Activated naive CD4-positive, alpha-beta T cell treated with anti-CD3 and anti-CD28 coated beads, Interleukin-2, amount 10 ng/mL, durations not matched to agents 7 days and 5 days (primary cell): ENCODE measurements at regions not wholly inside any gene's neighbourhood (a gene's known extent, or its start where the extent isn't known, plus 50 kb on each side); places are given as distances from the start of the nearest gene placed in this dataset.

Source experiments
- CTCF ChIA-PET: fragments of 350-600 bp; sonication (Branson Sonifier 250); formaldehyde crosslinking; loops from one replicate; lab custom pipeline; 2021; ENCODE audit warnings: antibody characterized with exemption; lab: Charles Lee
- DNase-seq: peaks from one replicate; pipeline ENCODE4 v3.0.0-alpha.2; 2020
- H3K27ac Mint-ChIP-seq: one replicate; pipeline ENCODE4 v1.8.0; 2021; ENCODE audit warnings: mild to moderate bottlenecking, moderate library complexity, mixed read lengths
- H3K27me3 Mint-ChIP-seq: one replicate; pipeline ENCODE4 v1.8.0; 2021; ENCODE audit warnings: mild to moderate bottlenecking, mixed read lengths
- H3K36me3 Mint-ChIP-seq: one replicate; pipeline ENCODE4 v1.8.0; 2021; ENCODE audit warnings: mixed read lengths
- H3K4me1 Mint-ChIP-seq: one replicate; pipeline ENCODE4 v1.8.0; 2021; ENCODE audit warnings: mixed read lengths
- H3K4me3 Mint-ChIP-seq: one replicate; pipeline ENCODE4 v1.8.0; 2021; ENCODE audit warnings: mild to moderate bottlenecking, moderate library complexity, mixed read lengths
- H3K9me3 Mint-ChIP-seq: one replicate; pipeline ENCODE4 v1.8.0; 2021; ENCODE audit warnings: mixed read lengths

DNA sequence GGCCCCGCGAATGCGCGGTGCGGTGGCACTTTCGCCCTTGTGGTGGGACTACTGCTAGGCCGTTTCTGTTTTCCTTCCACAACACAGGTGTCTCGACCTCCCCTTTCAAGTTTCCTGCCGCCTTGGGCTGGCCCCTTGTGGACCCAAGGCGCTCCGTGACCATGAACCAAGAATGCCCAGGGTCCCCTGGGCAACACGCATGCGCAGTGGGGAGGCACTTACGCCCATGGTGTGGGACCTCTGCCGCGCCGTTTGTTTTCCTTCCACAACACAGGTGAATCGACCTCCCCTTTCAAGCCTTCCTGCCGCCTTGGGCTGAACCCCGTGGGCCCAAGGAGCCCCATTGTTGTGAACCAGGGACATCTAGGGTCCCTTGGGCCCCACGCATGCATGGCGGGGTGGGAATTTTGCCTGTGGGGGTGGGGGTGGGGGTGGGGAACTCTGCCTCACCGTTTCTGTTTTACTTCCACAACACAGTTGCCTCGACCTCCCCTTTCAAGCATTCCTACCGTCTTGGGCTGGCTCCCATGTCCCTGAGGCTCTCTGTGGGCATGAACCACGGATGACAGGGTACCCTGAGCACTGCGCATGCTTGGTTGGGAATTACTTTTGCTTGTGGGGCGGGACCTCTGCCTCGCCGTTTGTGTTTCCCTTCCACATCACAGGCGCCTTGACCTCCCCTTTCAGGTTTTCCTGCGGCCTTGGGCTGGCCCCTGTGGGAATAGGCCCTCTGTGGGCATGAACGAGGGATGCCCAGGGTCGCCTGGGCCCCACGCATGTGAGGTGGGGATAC, 355.1 kb downstream of the ALG10 start:
- no peak overlapping the region for H3K4me3 Mint-ChIP-seq
- no peaks in the 10 kb centered on the region for H3K4me1 Mint-ChIP-seq
- CTCF ChIA-PET, result no interaction called here
- no peaks in the 10 kb centered on the region for H3K27me3 Mint-ChIP-seq
- no peak for DNase-seq
- H3K9me3 Mint-ChIP-seq, result peaks cover 50% of the 10 kb centered on the region
- H3K27ac Mint-ChIP-seq, result no peak overlapping the region
- H3K36me3 Mint-ChIP-seq, result peaks cover 1% of the 10 kb centered on the region

DNA sequence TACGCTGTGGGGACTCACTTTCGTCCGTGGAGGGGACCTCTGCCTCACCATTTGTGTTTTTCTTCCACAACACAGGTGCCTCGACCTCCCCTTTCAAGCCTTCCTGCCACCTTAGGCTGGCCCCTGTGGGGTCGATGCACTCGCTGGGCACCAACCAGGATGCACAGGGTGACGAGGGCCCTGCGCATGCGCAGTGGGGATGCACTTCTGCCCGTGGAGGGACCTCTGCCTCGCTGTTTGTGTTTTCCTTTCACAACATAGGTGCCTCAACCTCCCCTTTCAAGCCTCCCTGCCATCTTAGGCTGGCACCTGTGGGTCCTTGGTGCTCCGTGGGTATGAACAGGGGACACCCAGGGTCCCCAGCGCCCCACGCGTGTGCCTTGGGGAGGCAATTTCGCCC, 356.8 kb downstream of the ALG10 start:
- Mint-ChIP-seq H3K27me3 (no peaks in the 10 kb centered on the region), H3K4me3 (no peak overlapping the region), H3K9me3 (peaks cover 45% of the 10 kb centered on the region), H3K27ac (no peak overlapping the region), H3K36me3 (peaks cover 1% of the 10 kb centered on the region), H3K4me1 (no peaks in the 10 kb centered on the region)
- no peak for DNase-seq
- CTCF ChIA-PET, result no interaction called here

DNA sequence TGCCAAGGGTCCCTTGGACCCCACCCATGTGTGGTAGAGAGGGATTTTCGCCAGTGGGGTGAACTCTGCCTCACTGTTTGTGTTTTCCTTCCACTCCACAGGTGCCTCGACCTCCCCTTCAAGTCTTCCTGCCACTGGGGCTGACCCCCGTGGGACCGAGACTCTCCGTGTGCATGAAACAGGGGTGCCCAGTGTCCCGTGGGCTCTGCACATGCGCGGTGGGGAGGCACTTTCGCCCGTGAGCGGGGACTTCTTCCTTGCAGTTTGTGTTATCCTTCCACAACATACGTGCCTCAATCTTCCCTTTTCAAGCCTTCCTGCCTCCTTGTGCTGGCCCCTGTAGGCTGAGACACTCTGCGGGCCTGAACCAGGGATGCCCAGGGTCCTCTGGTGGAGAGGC, 362.4 kb downstream of the ALG10 start:
- DNase-seq, result no peak
- Mint-ChIP-seq H3K4me1 (no peaks in the 10 kb centered on the region), H3K36me3 (peaks cover 1% of the 10 kb centered on the region), H3K4me3 (no peak overlapping the region), H3K9me3 (peaks cover 46% of the 10 kb centered on the region), H3K27ac (no peak overlapping the region), H3K27me3 (no peaks in the 10 kb centered on the region)
- CTCF ChIA-PET, result no interaction called here

DNA sequence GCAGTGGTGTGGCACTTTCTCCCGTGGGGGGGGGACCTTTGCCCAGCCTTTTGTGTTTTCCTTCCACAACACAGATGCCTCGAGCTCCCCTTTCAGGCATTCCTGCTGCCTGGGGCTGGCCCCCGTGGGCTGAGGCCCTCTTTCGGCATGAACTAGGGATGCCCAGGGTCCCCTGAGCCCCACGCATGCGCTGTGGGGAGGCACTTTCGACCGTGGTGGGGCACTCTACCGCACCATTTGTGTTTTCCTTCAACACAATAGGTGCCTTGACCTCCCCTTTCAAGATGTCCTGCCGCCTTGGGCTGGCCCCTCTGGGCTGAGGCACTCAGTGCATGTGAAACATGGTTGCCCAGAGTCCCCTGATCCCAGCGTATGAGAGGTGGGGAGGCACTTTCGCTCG, 363.7 kb downstream of the ALG10 start:
- no peak overlapping the region for H3K27ac Mint-ChIP-seq
- no peak for DNase-seq
- CTCF ChIA-PET, result no interaction called here

DNA sequence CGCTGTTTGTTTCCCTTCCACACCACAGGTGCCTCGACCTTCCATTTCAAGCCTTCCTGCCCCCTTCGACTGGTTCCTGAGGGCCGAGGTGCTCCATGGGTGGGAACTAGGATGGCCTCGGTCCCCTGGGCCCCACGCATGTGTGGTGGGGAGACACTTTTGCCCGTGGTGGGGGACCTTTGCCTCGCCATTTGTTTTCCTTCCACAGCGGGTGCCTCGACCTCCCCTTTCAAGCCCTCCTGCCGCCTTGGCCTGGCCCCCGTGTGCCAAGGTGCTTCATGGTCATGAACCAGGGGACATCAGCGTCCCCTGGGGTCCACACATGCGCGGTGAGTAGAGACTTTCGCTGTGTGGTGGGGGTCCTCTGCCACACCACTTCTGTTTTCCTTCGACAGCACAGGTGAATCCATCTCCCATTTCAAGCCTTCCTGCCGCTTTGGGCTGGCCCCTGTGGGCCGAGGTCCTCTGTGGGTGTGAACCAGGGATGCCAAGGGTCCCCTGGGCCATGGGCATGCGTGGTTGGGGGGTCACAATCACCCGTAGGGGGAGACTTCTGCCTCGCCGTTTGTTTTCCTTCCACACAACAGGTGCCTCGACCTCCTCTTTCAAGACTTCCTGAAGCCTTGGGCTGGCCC, 364.4 kb downstream of the ALG10 start:
- H3K36me3 Mint-ChIP-seq, result no peaks in the 10 kb centered on the region
- H3K9me3 Mint-ChIP-seq, result peaks cover 37% of the 10 kb centered on the region
- no peak for DNase-seq
- CTCF ChIA-PET, result no interaction called here
- no peak overlapping the region for H3K4me3 Mint-ChIP-seq
- H3K27ac Mint-ChIP-seq, result no peak overlapping the region
- no peaks in the 10 kb centered on the region for H3K27me3 Mint-ChIP-seq
- H3K4me1 Mint-ChIP-seq, result no peaks in the 10 kb centered on the region

More for the DNA sequence above, 363.7 kb downstream of the ALG10 start:
- Mint-ChIP-seq H3K27me3 (no peaks in the 10 kb centered on the region), H3K4me3 (no peak overlapping the region), H3K36me3 (no peaks in the 10 kb centered on the region), H3K4me1 (no peaks in the 10 kb centered on the region), H3K9me3 (peaks cover 42% of the 10 kb centered on the region)

DNA sequence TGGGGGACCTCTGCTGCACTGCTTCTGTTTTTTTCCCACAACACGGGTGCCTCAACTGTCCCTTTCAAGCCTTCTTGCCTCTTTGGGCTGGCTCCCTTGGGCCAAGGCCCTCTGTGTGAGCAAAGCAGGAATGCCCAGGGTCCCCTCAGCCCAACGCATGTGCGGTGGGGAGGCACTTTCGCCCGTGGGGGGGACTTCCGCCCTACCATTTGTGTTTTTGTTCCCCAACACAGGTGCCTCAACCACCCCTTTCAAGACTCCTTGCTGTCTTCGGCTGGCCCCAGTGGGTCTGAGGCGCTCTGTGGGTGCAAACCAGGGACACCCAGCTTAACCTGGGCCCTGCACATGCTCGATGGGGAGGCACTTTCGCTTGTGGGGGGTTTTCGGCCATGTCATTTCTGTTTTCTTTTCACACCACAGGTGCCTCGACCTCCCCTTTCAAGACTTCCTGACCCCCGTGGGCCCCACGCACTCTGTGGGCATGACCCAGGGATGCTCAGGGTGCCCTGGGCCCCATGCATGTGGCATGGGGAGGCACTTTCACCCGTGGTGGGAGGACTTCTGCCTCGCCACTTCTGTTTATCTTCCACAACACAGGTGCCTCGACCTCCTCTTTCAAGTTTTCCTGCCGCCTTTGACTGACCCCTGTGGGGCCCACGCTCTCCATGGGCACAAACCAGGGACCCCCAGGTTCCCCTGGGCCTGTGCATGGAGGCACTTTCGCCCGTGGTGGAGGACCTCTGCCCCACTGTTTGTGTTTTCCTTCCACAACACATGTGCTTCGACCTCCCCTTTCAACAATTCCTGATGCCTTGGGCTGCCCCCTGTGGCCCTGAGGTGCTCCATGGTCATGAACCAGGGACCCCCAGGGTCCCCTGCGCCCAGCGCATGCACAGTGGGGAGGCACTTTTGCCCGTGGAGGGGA, 365.7 kb downstream of the ALG10 start:
- CTCF ChIA-PET, result no interaction called here
- Mint-ChIP-seq H3K27ac (no peak overlapping the region), H3K9me3 (peaks cover 36% of the 10 kb centered on the region), H3K4me3 (no peak overlapping the region), H3K27me3 (no peaks in the 10 kb centered on the region), H3K36me3 (no peaks in the 10 kb centered on the region), H3K4me1 (no peaks in the 10 kb centered on the region)
- DNase-seq, result no peak

DNA sequence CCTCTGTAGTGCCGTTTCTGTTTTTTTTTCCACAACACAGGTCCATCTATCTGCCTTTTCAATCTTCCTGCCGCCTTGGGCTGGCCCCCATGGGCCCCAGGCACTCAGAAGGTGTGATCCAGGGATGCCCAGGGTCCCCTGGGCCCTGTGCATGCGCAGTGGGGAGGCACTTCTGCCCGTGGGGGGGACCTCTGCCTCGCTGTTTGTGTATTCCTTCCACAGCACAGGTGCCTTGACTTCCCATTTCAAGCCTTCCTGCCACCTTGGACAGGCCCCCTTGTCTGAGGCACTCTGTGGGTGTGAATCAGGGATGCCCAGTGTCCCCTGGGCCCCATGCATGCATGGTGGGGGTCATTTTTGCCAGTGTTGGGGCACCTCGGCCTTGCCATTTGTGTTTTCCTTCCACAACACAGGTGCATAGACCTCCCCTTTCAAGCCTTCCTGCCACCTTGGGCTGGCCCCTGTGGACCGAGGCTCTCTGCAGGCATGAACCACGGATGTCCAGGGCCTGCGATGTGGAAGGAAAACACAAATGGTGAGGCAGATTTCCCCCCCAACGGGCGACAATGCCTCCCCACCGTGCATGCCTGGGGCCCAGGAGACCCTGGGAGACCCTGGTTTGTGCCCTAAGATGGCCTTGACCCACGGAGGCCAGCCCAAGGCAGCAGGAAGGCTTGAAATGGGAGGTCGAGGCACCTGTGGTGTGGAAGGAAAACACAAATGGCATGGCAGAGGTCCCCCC, 366.5 kb downstream of the ALG10 start:
- Mint-ChIP-seq H3K27me3 (no peaks in the 10 kb centered on the region), H3K4me3 (no peak overlapping the region), H3K36me3 (no peaks in the 10 kb centered on the region), H3K27ac (no peak overlapping the region), H3K9me3 (peaks cover 37% of the 10 kb centered on the region), H3K4me1 (no peaks in the 10 kb centered on the region)
- CTCF ChIA-PET, result no interaction called here
- no peak for DNase-seq

DNA sequence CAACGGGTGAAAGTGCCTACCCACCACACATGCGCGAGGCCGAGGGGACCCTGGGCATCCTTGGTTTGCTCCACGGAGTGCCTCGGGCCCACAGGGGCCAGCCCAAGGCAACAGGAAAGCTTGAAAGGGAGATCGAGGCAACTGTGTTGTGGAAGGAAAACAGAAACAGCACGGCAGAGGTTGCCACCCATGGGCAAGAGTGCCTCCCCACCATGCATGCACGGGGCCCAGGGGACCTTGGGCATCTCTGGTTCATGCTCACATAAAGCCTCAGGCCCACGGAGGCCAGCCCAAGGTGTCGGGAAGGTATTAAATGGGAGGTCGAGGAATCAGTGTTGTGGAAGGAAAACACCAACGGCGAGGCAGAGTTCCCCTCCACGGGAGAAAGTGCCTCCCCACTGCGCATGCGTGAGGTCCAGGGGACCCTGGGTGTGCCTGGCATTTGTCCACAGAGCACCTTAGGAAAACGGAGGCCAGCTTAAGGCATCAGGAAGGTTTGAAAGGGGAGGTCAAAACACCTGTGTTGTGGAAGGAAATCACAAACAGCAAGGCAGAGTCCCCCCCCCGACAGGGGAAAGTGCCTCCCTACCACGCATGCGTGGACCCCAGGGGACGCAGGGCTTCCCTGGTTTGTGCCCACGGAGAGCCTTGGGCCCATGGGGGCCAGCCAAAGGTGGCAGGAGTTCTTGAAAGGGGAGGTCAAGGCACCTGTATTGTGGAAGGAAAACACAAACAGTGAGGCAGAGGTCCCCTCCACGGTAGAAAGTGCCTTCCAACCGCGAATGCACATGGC, 367.3 kb downstream of the ALG10 start:
- DNase-seq, result no peak
- H3K4me1 Mint-ChIP-seq, result no peaks in the 10 kb centered on the region
- peaks cover 41% of the 10 kb centered on the region for H3K9me3 Mint-ChIP-seq
- H3K27me3 Mint-ChIP-seq, result no peaks in the 10 kb centered on the region
- H3K27ac Mint-ChIP-seq, result no peak overlapping the region
- CTCF ChIA-PET, result no interaction called here
- no peaks in the 10 kb centered on the region for H3K36me3 Mint-ChIP-seq
- H3K4me3 Mint-ChIP-seq, result no peak overlapping the region

DNA sequence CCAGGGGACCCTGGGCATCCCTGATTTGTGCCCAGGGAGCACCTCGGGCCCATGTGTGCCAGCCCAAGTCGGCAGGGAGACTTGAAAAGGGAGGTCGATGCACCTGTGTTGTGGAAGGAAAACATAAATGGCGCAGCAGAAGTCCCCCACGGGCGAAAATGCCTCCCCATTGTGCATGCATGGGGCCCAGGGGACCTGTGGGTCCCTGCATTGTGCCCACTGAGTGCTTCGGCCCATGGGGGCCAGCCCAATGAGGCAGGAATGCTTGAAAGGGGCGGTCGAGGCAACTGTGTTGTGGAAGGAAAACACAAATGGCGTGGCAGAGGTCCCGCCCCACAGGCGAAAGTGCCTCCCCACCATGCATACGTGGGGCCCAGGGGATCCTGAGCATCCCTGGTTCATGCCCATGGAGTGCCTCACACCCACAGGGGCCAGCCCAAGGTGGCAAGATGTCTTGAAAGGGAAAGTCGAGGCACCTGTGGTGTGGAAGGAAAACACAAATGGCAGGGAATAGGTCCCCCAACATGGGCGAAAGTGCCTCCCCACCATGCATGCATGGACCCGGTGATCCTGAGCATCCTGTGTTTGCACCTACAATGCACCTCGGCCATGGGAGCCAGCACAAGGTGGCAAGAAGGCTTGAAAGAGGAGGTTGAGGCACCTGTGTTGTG, 368.0 kb downstream of the ALG10 start:
- Mint-ChIP-seq H3K4me3 (no peak overlapping the region), H3K27me3 (no peaks in the 10 kb centered on the region), H3K36me3 (no peaks in the 10 kb centered on the region), H3K4me1 (no peaks in the 10 kb centered on the region), H3K27ac (no peak overlapping the region), H3K9me3 (peaks cover 36% of the 10 kb centered on the region)
- DNase-seq, result peak; percentile 8
- CTCF ChIA-PET, result no interaction called here

DNA sequence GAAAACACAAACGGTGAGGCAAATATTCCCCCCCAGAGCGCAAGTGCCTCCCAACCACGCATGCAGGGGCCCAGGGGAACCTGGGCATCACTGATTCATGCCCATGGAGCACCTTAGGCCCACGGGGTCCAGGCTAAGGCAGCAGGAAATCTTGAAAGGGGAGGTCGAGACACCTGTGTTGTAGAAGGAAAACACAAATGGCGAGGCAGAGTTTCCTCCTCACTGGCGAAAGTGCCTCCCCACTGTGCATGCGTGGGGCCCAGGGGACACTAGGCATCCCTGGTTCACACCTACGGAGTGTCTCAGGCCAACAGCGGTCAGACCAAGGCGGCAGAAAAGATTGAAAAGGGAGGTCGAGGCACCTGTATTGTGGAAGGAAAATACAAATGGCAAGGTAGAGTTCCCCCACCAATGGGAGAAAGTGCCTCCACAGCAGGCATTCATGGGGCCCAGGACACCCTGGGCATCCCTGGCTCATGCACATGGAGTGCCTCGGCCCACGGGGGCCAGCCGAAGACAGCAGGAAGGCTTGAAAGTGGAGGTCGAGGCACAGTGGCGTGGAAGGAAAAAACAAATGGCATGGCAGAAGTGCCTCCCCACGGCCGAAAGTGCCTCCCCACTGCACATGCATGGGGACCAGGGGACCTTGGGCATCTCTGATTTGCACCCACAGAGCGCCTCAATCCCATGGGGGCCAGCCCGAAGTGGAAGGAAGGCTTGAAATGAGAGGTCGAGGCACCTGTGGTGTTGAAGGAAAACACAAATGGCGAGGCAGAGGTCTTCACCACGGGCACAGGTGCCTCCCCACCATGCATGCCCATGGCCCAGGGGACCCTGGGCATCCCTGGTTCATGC, 368.8 kb downstream of the ALG10 start:
- Mint-ChIP-seq H3K4me1 (no peaks in the 10 kb centered on the region), H3K27me3 (no peaks in the 10 kb centered on the region), H3K27ac (no peak overlapping the region), H3K9me3 (peaks cover 34% of the 10 kb centered on the region), H3K36me3 (no peaks in the 10 kb centered on the region), H3K4me3 (no peak overlapping the region)
- DNase-seq, result peak; percentile 11
- CTCF ChIA-PET, result no interaction called here

DNA sequence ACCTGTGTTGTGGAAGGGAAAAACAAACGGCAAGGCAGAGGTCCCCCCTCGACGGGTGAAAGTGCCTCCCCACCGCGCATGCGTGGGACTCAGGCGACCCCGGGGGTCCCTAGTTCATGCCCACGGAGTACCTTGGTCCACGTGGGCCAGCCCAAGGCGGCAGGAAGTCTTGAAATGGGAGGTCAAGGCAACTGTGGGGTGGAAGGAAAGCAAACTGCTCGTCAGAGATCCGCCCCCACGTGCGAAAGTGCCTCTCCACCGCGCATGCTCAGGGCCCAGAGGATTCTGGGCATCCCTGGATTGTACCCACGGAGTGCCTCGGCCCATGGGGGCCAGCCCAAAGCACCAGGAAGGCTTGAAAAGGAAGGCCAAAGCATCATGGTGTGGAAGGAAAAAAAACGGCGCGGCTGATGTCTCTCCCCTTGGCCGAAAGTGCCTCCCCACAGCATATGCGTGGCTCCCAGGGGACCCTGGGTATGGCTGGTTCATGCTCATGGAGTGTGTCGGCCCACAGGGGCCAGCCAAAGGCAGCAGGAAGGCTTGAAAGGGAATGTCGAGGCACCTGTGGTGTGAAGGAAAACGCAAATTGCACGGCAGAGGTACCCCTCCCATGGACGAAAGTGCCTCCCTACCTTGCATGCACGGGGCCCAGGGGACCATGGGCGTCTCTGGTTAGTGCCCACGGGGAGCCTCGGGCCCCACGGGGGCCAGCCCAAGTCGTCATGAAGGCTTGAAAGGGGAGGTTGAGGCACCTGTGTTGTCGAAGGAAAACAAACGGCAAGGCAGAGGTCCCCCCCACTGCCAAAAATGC, 369.7 kb downstream of the ALG10 start:
- DNase-seq, result peak; percentile 8
- CTCF ChIA-PET, result no interaction called here
- Mint-ChIP-seq H3K36me3 (no peaks in the 10 kb centered on the region), H3K4me3 (no peak overlapping the region), H3K9me3 (peaks cover 39% of the 10 kb centered on the region), H3K27me3 (no peaks in the 10 kb centered on the region), H3K27ac (no peak overlapping the region), H3K4me1 (no peaks in the 10 kb centered on the region)

DNA sequence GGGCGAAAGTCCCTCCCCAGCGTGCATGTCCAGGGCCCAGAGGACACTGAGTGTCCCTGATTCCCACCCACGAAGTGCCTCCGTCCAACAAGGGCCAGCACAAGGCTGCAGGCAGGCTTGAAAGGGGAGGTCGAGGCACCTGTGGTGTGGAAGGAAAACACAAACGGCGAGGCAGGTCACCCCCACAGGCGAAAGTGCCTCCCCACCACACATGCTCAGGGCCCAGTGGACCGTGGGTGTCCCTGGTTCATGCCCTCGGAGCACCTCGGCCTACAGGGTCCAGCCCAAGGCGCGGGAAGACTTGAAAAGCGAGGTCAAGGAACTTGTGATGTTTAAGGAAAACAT, 370.4 kb downstream of the ALG10 start:
- H3K36me3 Mint-ChIP-seq, result no peaks in the 10 kb centered on the region

More for the DNA sequence above, 370.4 kb downstream of the ALG10 start:
- H3K4me1 Mint-ChIP-seq, result no peaks in the 10 kb centered on the region
- CTCF ChIA-PET, result no interaction called here
- H3K9me3 Mint-ChIP-seq, result peaks cover 35% of the 10 kb centered on the region
- H3K27me3 Mint-ChIP-seq, result no peaks in the 10 kb centered on the region
- no peak overlapping the region for H3K4me3 Mint-ChIP-seq
- H3K27ac Mint-ChIP-seq, result no peak overlapping the region
- peak; percentile 8 for DNase-seq
